ENCODE measurements at regions not wholly inside any gene's neighbourhood (a gene's known extent, or its start where the extent isn't known, plus 50 kb on each side); places are given as distances from the start of the nearest gene placed in this dataset.

DNA sequence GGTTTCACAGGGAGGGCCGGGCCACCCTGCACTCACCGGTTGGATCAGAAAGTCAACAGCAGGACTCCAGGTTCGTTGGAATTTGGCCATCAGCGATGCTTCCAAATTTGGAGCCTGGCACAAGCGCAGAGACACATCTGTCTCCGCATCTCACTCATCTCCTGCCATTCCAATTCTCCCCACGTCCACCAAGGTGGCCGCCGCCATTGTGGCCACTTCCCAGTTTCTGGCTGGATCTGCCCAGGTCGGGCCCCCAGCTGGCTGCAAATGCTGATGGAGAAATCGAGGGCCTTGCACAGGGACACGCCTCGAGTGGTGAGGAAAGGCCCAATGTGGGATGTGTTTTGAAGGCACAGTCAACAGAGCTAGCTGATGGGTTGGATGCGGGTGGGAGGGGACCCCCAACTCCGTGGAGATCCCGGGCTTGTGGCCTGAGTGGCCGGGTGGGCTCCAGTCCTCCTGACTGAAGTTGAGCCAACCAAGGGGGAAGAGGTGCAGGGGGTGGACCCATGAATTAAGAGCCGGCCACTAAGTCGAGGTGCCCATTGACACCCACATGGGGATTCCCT, 102.7 kb downstream of the CRYAA start:
- no peak for DNase-seq

DNA sequence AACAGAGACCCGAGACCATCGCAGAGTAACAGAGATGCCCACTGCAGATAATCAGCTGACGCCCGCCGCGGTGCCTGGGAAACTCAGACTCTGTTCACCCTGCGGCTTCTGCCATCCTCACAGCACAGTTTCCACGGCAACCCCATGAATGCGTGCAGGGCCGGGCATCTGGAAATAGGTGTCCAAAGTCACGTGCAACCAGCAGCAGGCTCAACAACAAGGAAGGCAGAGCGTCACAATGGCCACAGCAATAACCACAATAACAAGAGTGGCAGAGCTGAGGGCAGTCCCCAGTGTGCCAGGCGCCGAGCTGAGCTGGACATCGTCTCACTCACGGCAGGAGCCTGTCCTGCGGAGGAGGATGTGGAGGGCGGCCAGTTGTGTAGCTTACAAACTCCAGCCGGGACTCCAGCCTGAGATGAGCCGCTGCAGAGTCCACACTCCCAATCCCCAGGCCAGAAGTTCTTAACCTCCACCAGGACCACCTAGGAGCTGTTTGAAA, 102.0 kb downstream of the CRYAA start:
- DNase-seq, result no peak

GRCh38 chr21:43269957-43270705, 101.3 kb downstream of the CRYAA start:
- no peak for DNase-seq

DNA sequence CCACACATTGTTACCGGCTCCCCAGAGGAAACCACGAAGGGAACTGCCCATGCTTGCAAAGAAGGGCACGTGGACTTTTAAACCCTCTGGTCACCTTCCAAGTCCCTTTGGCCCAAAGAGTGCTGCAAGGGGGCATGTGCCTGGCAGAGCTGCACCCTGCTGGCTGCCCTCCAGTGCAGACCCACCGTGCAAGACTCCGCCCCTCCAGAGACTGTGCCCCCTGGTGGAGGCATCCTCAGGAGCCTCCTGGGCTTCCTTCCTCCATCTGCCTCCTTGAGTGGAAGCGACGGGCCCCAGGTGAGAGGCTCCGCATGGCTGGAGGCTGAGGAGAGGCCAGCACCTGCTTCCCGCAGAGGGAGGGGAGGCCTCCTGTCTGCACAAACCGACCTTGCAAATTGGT, 100.6 kb downstream of the CRYAA start:
- no peak for DNase-seq

DNA sequence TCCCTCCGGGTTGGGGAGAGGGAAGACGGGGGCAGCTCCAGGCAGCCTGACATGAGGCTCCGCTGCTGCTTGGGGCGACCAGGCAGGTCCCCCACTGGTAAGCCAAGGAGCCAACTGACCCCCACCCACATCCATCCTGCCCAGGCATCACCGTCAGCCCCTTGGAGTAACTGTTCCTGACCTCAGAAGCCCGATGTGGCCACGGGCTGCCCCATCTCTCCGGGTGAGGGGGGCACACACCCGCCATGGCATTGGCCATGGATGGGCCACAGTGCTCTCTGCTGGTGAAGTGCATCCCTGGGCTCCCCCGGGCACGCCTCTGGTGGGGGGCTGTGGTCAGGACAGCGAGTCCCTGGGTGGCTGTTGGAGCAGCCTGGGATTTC, 100.0 kb downstream of the CRYAA start:
- no peak for DNase-seq

GRCh38 chr21:43268086-43268803, 99.4 kb downstream of the CRYAA start:
- no peak for DNase-seq

GRCh38 chr21:43267391-43268085, 98.7 kb downstream of the CRYAA start:
- no peak for DNase-seq

DNA sequence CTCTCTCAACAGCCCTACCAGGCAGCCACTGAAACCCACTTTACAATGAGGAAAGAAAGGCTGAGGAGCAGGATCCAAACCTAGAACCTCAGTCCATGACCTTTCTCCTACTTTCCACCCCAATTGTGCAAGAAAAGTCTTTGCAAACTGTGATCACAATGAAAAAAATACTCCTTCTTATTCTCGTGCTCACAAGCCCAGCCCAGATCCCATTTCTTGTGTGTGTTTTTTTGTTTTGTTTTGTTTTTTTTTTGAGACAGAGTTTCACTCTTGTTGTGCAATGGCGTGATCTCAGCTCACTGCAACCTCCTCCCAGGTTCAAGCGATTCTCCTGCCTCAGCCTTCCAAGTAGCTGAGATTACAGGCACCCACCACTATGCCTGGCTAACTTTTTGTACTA, 97.7 kb downstream of the CRYAA start:
- no peak for DNase-seq

DNA sequence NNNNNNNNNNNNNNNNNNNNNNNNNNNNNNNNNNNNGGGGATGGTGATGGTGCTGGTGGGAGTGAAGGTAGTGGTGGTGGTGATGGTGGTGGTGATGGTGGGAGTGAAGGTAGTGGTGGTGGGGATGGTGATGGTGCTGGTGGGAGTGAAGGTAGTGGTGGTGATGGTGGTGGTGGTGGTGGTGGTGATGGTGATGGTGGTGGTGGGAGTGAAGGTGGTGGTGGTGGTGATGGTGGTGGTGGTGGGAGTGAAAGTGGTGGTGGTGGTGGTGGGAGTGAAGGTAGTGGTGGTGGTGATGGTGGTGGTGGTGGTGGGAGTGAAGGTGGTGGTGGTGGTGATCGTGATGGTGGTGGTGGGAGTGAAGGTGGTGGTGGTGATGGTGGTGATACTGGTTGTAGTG, 93.6 kb downstream of the CRYAA start:
- no peak for DNase-seq
